Fibroblast of upper back skin (primary cell): ENCODE measurements at regions not wholly inside any gene's neighbourhood (a gene's known extent, or its start where the extent isn't known, plus 50 kb on each side); places are given as distances from the start of the nearest gene placed in this dataset.
"Not testable (repeated sequence)": the region's sequence is repeated elsewhere in the genome, so short reads cannot be mapped to it uniquely, and the experiment has no call there.

Experiments used
- DNase-seq: peaks from one replicate; pipeline ENCODE4 v3.0.0-alpha.2; 2013

GRCh38 chr1:60949154-60949825, 133.1 kb upstream of the NFIA start:
- DNase-seq, result no peak

- no peak for DNase-seq
Measured at GRCh38 chr1:60948486-60948885, 133.9 kb upstream of the NFIA start.

- DNase-seq, result no peak
Measured at GRCh38 chr1:60947367-60947766, 135.0 kb upstream of the NFIA start.

- DNase-seq, result no peak
Measured at GRCh38 chr1:60942896-60943638, 139.3 kb upstream of the NFIA start.

- no peak for DNase-seq
Measured at GRCh38 chr1:60942291-60942690, 140.1 kb upstream of the NFIA start.

GRCh38 chr1:60940685-60941084, 141.7 kb upstream of the NFIA start:
- DNase-seq, result not testable (repeated sequence)

- DNase-seq, result no peak
Measured at GRCh38 chr1:60937720-60938119, 144.6 kb upstream of the NFIA start.

GRCh38 chr1:60936591-60937342, 145.6 kb upstream of the NFIA start:
- no peak for DNase-seq

- DNase-seq, result peak; percentile 16
Measured at GRCh38 chr1:60936163-60936562, 146.2 kb upstream of the NFIA start.

- no peak for DNase-seq
Measured at GRCh38 chr1:60935599-60936110, 146.7 kb upstream of the NFIA start.

GRCh38 chr1:60930130-60930529, 152.2 kb upstream of the NFIA start:
- no peak for DNase-seq

GRCh38 chr1:60924964-60925798, 157.2 kb upstream of the NFIA start:
- no peak for DNase-seq

GRCh38 chr1:60924165-60924564, 158.2 kb upstream of the NFIA start:
- no peak for DNase-seq

- no peak for DNase-seq
Measured at GRCh38 chr1:60923389-60924087, 158.8 kb upstream of the NFIA start.

- no peak for DNase-seq
Measured at GRCh38 chr1:60922304-60922703, 160.1 kb upstream of the NFIA start.

GRCh38 chr1:60921175-60921574, 161.2 kb upstream of the NFIA start:
- DNase-seq, result no peak

GRCh38 chr1:60920561-60920960, 161.8 kb upstream of the NFIA start:
- DNase-seq, result no peak

GRCh38 chr1:60918867-60919266, 163.5 kb upstream of the NFIA start:
- no peak for DNase-seq

GRCh38 chr1:60916906-60917305, 165.5 kb upstream of the NFIA start:
- no peak for DNase-seq

GRCh38 chr1:60916199-60916598, 166.2 kb upstream of the NFIA start:
- DNase-seq, result no peak

- no peak for DNase-seq
Measured at GRCh38 chr1:60915441-60915840, 166.9 kb upstream of the NFIA start.

GRCh38 chr1:60914982-60915381, 167.4 kb upstream of the NFIA start:
- no peak for DNase-seq
